GM12864 (cell line): ENCODE measurements at regions not wholly inside any gene's neighbourhood (a gene's known extent, or its start where the extent isn't known, plus 50 kb on each side); places are given as distances from the start of the nearest gene placed in this dataset.

Experiments
- DNase-seq: peaks from one replicate; pipeline ENCODE4 v3.0.0-alpha.2; 2011; ENCODE audit warnings: low read depth
- H3K4me3 ChIP-seq: 2 replicates; pipeline ENCODE4 v1.5.1; 2011; ENCODE audit warnings: mild to moderate bottlenecking, low read depth, low read length, control low read depth
- TF ChIP-seq, protein P1 (sequence below): IDR thresholded peaks from 2 replicates; pipeline ENCODE4 v1.5.1; 2011; ENCODE audit warnings: low read depth, mild to moderate bottlenecking, moderate library complexity, low read length, control low read depth, inconsistent platforms; ENCODE audit errors: missing control alignments

DNA sequence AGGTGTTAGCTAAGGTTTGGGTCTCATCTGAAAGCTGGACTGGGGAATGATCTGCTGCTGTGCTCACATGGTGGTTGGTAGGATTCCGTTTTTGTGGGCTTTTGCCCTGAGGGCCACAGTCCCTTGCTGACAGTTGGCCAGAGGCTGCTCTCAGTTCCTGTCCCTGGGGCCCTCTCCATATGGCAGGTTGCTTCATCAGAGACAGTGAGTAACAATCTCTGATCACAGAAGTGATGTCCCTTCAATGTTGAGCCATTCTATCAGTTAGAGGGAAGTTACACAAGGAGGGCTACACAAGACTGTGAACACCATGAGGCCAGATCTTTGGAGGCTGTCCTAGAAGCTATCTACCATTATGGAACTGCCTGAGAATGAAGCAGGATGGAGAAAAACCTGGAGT is 137.2 kb downstream of the AACS start:
- TF ChIP-seq, protein P1, sequence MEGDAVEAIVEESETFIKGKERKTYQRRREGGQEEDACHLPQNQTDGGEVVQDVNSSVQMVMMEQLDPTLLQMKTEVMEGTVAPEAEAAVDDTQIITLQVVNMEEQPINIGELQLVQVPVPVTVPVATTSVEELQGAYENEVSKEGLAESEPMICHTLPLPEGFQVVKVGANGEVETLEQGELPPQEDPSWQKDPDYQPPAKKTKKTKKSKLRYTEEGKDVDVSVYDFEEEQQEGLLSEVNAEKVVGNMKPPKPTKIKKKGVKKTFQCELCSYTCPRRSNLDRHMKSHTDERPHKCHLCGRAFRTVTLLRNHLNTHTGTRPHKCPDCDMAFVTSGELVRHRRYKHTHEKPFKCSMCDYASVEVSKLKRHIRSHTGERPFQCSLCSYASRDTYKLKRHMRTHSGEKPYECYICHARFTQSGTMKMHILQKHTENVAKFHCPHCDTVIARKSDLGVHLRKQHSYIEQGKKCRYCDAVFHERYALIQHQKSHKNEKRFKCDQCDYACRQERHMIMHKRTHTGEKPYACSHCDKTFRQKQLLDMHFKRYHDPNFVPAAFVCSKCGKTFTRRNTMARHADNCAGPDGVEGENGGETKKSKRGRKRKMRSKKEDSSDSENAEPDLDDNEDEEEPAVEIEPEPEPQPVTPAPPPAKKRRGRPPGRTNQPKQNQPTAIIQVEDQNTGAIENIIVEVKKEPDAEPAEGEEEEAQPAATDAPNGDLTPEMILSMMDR: no peak
- no peak for DNase-seq
- H3K4me3 ChIP-seq: no peak overlapping the region

DNA sequence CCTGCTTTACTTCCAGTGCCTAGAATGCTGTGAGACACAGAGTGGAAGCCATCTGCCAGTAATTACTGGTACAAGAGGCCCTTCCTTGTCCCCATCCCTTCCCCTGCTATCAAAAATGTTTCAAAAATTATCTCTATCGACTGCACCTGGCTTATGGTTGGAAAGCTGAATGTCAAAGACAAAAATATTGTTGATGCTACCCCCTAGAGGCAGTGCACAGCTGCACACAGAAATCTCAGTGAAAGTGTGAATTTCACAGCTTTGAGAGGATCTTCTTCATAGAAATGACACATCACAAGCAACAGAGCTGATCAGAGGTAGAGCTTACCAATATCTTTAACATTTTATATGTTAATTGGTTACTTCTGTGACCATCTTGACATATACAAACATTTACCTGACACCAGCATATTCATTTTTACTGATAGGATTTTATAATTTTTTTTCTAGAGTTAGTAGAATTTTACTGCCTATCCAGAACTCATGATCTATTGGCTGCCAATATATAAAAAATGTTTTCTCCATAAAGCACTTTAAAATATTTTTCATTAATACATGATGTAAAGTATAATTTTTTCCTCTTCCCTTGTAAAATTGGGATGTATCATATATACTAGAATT is 138.0 kb downstream of the AACS start:
- TF ChIP-seq, protein P1: peak; percentile 58
- no peak overlapping the region for H3K4me3 ChIP-seq
- DNase-seq: no peak

GRCh38 chr12:125205386-125205785 is 140.2 kb downstream of the AACS start:
- H3K4me3 ChIP-seq: no peak overlapping the region
- DNase-seq: no peak
- TF ChIP-seq, protein P1: no peak

DNA sequence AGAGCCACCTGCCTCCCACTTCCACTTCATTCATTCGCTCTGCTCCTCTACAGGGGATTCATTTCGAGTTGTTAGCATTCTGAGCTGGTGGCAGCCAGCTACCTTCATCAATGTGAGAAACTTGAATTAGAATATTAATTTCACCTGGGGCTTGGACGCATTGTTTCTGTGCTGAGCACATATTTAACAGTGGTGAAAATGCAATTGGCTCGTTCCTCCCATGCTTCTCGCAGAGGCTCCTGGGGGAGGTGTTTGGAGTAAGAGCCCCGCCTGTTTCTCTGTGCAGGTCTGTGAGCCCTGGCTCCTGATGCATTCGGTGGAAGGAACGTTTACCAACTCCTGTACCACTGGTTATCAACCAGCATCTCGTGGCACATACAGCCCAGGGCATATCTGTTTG is 141.5 kb downstream of the AACS start:
- no peak for DNase-seq
- TF ChIP-seq, protein P1: no peak
- no peak overlapping the region for H3K4me3 ChIP-seq

DNA sequence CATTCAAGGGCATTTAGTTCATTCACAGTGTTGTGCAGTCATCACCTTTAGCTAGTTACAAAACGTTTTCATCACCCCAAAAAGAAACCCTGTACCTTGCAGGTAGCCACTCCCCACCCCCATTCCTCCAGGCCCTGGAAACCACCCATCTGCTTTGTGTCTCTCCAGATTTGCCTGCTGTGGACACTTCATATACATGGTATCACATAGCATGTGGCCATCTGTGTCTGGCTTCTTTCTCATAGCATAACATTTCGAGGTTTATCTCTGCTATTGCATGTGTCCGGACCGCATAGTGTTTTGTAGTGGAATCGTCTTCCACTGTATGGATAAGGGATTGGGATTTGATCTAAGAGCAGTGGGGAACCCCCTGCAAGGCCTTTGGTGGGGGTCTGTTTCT is 143.1 kb downstream of the AACS start:
- no peak overlapping the region for H3K4me3 ChIP-seq
- no peak for DNase-seq
- TF ChIP-seq, protein P1: no peak

DNA sequence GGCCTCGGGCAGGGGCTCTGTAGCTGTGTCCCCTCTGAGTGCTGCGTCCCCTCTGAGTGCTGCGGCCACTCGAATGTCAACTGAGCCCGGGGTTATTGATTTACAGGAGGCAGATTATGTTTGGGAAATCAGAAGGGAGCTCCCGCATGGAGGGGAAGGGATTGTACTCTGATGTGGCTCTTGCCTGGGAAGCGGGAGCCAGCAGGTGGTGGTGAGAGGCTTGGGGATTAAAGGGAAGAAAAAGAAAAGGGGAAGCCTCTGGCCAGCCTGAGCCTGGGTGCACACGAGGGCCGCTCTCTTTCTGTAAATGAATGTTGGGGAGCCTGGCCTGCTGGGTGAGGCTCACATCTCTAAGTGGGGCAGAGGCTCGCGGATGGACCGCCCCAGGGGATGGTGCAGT is 143.7 kb downstream of the AACS start:
- H3K4me3 ChIP-seq: no peak overlapping the region
- DNase-seq: no peak
- TF ChIP-seq, protein P1: no peak

GRCh38 chr12:125210104-125210755 is 145.0 kb downstream of the AACS start:
- H3K4me3 ChIP-seq: no peak overlapping the region
- DNase-seq: no peak
- TF ChIP-seq, protein P1: no peak
